ENCODE measurements at regions not wholly inside any gene's neighbourhood (a gene's known extent, or its start where the extent isn't known, plus 50 kb on each side); places are given as distances from the start of the nearest gene placed in this dataset.

DNA sequence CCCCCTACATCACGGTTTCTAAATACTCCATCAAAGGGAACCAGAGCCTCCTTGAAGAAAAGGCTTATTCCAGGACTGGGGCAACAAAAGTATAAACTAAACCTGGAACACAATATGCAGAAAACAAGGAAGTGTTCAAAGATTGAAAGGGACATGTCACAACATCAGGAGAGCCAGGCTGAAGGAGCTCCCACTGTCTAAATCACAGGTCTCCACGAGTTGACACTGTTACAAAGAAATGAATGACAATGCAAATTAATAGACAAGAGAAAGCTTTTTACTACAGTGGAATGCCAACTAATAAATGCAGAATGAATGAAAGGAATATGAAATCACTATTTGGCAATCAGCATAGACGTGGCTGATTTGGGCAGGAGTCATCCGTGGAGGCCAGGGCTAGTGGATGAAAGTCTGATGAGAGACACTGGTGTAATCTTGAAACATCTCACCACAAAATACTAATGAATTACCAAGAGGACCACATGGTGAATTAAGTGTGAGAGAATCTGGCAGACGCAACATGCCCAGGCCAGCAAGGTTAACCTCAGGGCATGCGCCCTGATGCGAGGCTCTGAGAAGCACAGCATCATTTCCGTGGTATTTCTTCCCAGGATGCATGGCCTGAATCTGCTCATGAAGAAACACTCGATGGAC lies 123.8 kb upstream of the TJP1 start:
- DNase-seq, result no peak

DNA sequence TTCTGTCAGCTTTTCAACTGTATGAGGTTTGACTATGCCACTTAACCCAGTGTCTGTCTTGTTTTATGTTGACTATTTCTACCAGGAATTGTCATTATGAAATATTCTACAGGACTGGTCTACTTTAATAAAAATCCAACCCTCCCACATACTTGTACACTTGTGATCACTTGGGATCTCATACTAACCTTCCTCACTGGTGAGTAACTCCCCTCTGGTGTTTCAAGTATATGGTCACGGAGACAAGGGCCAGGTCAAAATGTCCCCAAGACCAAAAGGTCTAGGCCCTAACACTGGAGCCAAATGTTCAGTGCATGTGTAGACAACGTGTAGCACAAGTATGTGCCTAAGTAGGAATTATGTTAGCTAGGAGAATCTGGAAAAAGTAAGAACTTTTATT lies 122.7 kb upstream of the TJP1 start:
- DNase-seq, result no peak

DNA sequence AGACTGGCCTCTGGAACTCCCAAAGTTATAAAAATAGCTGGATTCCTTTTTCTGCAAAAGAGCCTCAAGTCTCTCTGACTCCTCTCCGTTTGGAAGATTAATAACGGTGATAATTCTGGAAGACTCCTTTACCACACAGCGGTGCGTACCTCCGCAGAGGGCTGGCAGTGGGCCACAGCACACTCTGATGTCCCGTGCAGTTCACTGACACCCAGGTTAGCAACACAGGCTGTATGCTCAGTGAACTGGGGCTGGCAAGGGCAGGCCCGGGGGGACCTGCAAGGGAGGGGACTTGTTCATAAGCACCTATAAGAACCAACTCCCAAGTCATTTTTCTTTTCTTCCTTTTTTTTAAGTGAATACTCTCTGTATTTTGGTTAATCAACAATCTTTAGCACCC lies 120.3 kb upstream of the TJP1 start:
- no peak for DNase-seq

DNA sequence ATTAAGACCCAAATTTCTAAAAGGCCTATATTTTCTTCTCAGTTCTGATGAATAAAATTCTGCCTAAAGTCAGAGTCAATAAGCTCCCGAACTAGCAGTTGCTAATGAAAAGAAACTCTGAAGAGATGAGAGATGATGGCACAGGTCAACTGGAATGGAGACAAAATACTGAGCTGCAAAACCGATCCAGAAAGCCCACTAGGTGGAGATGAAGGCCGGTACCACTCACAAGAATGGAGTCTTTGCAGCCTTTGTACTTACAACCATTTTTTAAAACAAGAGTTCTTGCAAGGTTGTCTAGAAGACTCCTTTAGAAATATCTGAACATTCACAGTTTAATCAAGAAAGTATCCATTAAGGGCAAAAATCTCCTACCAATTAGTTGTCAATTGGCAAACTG lies 119.9 kb upstream of the TJP1 start:
- no peak for DNase-seq

DNA sequence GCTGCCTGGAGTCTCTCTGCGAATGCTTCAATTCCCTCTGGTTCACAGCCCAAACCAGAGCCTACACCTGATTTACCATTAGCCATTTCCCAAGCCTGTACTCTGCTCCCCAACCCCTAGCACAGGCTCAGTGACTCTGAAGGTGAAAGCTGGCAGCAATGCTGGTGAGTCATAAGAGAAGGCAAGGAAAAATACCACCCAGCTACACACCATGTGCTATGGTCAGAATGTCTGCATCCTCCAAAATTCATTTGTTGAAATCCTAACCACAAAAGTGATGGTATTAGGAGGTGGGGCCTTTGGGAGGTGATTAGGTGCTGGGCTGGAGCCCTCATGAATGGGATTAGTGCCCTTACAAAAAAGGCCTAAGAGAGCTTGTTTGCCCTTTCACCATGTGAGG lies 117.1 kb upstream of the TJP1 start:
- no peak for DNase-seq

DNA sequence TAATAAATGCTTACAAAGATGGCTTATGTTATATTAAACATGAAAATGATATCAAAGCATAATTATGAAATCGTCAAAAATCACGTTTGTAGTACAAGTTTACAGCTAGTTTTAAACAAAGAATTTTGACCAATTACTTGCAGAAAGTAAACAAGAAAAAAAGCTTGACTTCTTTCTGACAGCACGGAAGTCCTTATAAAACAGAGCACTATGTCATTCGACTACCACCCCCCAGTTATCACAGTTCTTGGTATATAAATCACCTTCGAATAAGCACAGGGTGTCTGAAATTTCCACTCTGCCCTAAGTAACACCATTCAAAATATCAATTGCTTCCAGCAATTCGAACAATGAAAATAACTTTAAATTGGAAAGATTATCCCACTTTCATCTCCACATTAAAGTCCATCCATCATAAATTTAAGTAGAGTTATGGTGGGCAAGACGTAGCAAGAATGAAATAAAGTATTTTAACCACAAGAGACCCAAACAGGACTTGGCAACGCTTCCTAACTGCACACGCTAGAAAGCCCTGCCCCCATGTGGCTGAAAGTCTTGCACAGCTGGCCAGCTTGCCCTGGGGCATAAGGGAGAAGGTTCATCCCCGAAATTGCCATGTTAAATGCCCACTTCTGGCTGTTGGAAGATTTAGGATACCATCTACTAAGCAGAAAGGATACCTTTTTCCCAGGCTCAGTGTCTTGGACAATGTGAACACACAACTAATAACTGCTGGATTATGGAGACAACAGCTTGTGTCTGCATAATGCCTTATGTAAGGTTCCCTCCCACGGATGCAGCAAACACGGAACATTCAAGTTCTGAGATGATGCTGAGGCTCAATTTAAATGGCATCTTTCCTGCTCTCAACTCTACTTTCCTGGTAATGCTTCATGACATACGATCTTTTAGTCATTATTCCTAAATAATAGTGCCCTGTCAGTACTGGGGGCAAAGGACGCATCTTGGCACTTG lies 116.4 kb upstream of the TJP1 start:
- DNase-seq, result no peak

DNA sequence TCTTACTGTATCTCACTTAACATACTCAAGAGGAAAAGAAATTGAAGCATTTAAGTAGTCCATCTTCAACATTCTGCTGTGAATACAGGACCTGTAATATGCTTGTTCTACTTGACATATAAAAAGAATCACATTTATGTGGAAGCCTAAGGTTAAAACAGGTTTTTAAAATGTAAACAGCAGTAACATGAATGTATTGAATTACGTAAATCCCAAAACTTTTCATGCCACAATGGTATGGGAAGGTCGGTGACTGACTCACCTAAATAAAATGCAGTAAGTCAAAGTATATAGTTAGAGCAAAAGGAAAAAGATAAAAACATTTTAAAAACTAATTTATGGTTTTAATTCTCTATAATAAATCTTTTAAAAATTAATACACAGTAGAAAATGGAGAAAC lies 115.7 kb upstream of the TJP1 start:
- no peak for DNase-seq

DNA sequence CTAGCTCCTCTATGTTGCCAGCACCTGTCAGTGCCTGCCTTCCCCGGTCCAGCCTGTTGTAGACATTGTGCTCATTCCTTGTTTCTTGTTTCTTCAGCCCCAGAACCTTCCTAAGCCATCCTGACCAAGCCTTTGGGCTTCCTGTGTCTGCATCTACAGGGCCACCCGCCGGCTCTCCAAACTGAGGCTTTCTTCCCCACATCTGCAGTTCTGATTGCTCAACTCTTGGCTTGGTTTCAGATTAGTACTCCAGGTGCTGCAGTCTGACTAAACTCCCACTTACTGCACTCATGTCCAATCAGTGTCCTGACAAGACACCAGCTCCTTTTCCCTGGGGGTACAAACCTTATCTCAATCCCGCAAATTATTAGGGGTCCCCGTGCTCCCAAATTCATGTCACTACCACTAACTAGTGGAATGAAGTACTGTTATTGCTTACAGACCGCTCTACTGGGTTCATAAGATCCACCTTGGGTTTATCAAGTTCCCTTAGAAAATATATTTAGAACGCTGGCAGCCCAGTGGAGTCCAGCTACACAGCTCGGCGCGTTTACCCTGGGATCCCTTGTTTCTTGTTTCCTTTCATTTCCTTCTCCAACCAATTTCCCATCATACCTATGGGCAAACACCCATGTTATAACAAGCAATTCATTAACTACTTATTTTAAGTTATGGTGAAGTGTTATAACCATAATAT lies 114.2 kb upstream of the TJP1 start:
- no peak for DNase-seq

DNA sequence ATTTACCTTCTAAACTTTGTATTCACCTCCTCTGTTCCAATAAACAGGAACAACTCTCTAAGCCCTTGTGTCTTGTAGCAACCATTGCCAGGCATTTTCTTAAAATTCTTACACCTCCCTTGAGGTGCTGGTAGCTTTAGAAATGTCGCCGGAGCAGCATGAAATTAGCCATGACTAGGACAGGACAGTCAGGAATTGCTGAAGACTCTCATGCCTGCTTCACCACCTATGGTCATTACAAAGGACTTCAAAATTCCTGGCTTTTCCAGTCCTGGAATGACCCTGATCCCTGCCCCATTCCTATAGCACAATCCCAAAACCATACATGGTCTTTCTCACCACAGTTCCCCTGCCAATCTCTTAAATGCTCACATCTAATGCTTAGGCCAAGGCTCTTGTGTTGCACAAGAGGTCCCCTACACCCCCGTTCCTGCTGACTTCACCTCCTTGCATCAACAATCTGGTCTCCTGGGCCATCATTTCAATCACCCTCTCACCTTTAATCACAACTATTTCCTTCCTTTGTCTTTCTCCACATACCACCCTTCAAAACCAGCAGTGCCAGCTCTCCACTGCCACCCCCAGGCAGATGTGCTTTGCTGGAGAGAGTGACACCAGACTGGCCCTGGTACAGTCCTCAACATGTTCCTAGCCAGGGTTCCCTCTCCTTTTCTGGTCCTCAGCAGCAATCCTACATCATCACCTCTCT lies 113.2 kb upstream of the TJP1 start:
- no peak for DNase-seq

DNA sequence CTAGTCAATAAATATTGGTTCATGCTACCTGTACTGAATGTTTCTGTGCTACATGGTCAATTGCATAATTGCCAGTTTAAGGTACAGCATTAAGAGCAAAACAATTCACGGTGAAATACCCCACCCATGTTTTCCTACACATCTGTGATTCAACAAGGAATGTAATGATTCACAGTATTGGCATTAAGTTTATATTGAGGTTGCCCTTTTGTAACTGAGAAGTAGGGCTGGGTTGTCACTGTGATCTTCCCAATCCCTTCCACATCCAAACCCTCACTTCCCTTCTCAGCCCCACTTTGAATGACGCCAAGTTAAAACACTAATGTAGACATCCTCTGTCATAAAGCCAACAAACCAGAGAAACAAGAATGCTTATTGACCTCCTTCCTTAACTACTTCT lies 112.0 kb upstream of the TJP1 start:
- DNase-seq, result no peak

DNA sequence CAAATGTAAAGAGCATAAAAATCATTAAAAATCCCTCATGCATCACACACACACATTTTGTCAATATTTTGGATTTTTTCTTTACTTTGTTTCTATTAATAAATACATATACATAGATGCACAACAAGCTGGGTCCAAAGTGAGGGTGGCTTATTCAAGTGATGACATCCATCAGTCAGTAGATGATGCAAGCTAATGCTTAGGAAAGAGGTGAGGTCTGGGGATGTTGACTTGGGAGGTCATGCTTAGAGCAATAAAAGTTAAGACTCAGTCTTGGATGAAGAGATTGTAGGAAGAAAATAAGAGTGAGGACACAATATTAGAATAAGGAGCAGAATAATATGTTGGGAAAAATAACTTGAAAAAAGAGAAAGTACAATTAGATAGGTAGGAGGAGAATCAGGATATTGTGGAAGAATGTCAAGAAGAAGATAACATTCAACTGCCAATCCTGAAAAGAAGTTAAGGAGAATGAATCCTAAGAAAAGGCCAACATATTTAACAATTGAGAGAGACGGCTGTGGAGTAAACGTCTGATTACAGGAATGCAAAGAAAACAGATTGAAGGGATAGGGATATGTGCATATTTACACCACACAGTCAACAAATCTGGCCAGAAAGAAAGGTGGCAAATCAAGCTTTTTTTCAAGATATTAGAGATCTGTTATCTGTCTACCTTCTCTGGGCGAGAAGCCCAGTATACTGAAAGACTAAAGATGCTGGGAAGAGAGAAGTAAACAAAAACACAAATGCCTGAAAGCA lies 111.0 kb upstream of the TJP1 start:
- no peak for DNase-seq

DNA sequence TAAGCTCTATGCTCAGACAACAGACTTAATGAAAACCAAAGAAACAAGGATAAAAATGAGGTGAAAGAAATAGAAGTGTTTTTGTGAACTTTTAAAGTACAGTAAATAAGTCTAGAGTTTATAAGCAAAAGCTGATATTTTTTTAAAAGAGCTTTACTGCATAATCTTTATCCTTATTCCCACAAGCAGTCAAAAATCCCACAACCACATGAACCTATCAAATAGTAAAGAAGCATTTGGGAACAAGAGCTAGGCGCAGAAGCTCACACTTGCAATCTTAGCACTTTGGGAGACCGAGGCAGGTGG lies 103.8 kb upstream of the TJP1 start:
- DNase-seq, result no peak

DNA sequence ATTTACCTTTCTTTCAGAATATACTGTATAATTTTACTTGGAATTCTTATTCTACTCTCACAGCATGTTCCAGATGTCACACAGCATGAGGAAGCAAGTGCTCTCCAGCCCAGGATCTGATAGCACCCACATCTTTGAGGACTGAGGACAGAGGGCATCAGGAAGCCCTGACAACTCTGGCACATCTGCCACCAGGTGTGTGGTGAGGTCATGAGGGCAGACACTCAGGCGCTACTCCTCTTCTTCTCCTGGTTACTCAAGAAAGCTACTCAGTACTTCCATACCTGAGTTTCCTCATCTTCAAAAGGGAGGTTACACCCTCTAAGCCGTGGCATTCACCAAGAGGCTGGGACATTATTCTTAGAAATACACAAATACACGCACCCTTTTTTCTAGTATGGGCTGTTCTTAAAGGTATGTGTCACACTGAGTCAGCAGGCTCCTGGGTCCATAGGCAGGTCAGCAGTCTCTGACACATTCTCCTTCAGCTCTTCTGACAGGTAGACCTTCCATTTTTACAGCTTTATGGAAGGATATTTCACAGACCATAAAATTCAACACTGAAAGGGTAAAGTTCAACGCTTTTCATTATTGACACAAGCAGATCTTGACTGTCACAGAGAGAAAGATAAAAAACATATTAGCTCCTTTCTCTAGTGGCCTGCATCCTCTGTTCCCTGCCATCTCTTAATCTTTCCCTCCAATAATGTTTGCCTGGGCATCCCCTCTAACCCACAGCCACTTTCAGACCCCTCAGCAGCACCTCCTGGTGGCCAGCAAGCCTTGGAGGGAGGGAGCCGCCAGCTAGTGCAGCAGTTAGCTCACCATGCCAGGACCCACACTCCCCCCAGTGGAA lies 103.2 kb upstream of the TJP1 start:
- DNase-seq, result no peak

DNA sequence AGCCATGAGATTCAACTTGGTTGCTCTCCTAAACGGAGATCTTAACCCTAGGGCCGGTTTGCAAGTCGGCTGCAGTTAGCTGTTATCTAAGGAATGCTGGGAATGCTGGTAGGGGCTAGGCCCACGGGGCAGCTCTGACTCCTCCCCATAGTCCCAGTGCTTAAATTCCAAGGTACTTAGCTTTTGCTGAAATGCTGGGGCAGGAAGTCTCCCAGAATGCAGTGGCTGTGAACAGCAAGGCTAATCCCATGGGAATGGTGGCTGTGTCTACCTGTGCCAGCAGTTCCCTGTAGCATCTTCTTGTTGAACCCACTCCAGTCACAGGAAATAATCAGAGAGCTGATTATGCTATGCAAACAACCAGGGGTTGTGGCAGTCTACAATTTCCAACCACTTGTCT lies 102.5 kb upstream of the TJP1 start:
- no peak for DNase-seq

DNA sequence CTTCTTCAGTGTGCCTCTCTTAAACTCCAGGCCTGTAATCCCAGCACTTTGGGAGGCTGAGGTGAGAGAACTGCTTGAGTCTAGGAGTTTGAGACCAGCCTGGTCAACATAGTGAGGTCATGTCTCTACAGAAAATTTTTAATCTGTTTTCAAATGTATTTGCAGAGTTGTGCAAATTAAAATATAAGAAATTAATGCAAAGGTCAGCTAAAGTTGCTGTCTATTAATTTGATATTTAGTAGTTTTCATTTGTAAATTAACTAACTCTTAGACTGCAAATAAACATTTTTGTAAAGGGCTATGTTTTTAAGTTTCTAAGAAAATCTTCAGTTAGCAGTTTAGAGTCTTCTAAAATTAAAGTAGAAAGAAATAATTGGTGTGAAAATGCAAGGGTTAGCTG lies 99.9 kb upstream of the TJP1 start:
- DNase-seq, result no peak

DNA sequence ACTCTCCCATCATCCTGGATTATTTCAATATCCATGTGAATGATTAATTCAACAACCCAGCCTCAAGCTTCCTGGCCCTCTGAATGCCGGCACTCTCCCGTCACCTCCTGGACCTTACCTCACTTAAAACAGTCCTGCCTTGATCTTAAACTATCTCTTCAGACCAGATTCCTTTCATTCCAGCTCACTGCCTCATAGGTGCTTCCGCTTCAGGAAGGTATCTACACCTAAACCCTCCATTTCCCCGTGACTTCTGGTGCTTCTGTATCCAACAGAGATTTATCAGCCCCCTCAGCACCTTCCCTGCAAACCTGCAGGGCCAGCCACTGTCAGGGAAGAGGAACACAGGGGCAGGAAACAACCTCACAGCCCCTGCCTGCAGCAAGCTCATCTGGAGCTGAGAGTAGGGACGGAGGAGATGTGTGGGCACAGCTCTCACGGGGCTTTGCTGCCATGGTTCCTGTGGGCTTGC lies 98.9 kb upstream of the TJP1 start:
- no peak for DNase-seq

DNA sequence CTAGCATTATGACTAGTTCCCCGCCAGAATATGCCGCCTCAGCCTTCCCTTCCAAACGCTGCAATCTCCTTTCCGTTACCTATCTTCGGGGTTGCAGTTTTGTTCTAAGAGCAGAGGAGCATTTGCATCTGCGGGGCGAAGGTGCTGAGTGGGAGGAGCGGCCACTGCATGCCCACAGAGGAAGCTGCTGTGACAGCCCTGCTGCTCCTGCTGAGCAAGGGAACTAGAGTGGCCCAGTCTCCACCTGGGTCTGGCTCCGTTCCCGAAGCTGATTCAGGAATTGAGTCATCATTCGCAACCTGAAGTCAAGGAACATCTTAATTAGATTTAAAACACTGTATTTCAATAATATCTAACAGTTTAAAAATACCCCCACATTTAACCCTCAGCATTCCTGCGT lies 98.2 kb upstream of the TJP1 start:
- no peak for DNase-seq

DNA sequence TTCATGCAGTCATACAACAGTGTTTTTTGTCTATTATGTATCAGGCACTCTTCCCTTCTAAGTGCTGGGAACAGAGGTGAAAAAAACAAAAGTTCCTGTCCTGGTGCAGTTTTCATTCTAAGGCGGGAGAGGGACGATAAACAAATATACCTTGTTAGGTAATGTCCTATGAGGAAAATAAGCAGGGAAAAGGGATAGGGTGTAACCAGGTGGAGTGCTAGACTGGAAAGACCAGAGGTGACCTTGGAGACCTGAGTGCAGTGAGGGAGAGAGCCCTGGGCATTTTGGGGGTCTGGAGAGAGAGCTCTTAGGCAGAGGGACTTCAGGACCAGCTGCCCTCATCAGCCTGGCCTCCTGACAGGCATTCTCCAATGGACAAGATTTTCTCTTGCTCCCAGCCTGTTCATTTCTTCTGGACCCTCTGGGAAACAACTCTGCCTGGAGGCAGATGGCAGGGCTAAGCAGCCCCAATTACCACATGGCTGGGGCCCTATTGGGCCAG lies 97.2 kb upstream of the TJP1 start:
- DNase-seq, result no peak

DNA sequence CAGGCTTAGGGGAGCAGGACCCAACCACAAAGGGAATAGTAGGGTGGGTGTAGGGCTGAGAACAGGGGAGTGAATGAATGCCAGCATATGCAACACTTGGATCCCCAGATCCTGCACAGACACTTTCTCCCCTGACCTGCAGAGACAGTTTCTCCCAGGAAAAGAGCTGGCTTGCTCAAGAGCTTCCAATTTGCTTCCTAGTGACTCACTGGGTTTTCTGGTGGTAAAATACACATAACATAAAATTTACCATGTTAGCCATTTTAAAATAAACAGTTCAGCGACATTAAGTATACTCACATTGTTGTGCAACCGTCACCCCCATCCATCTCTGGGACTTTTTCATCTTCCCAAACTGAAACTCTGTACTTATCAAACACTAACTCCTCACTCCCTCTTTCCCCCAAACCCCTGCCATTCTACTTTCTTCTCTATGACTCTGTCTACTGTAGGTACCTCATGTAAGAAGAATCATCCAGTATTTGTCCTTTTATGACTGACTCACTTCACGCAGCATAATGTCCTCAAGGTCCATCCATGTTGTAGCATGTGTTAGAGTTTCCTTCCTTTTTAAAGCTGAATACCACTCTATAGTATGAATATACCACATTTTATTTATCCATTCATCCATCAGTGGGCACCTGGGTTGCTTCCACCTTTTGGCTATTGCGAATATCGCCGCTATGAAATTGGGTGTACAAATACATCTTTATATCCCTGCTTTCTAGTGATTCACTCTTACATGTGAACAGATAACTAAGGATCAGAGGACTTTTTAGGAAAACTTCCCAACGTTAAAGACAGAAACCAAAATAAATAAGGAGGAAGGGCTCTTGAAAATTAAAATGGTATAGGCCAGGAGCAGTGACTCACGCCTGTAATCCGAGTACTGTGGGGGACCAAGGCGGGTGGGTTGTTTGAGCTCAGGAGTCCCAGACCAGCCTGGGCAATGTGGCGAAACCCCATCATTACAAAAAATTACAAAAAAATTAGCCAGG lies 95.6 kb upstream of the TJP1 start:
- no peak for DNase-seq

DNA sequence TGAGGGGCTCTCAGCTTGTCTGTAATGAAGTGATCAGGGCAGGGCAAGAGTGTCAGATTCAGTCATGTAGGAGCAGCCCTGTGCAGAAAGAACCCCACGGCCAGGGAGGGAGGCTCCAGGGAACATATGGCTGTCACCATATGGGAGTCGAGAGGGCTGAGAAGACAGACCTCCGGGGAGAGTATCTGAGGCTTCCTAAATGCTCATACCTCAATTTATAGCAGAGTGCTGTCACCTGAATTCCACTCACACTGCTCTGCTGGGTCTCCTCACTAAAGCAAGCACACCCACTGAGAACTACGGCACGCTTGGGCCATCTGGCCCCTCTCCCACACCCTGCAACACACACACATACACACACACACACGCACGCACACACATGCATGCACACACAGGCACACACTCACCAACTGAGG lies 92.3 kb upstream of the TJP1 start:
- DNase-seq, result no peak

Measured in NCI-H1417 treated with DMSO at 0.1 percent for 48 hours (cell line).